DMS79 (cell line): ENCODE measurements at regions not wholly inside any gene's neighbourhood (a gene's known extent, or its start where the extent isn't known, plus 50 kb on each side); places are given as distances from the start of the nearest gene placed in this dataset.

Experiments used
- DNase-seq: peaks from one replicate; lab custom pipeline; 2025; lab: John Stamatoyannopoulos, UW

DNA sequence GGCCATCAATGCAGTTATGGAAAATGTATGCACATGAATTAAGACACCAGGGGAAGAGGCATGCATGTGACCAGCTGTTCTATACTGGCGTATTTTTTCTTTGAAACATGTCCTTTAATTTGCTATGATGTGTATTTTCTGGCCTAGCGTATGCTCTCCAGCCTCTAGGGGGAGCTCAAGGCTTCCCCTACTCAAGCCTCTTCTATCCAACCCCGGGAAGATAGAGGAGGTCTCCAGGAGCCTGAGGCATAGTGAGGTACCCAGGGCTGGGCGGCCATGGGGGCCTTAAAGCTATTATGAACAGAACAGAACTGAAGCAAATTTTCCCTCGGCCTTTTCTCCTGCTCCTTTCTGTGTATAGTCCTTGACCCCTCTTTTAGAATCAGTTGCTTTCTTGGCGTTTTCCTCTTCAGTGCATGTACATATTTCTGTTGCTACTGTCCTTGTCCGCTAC, 528.9 kb downstream of the MAFB start:
- DNase-seq = no peak

DNA sequence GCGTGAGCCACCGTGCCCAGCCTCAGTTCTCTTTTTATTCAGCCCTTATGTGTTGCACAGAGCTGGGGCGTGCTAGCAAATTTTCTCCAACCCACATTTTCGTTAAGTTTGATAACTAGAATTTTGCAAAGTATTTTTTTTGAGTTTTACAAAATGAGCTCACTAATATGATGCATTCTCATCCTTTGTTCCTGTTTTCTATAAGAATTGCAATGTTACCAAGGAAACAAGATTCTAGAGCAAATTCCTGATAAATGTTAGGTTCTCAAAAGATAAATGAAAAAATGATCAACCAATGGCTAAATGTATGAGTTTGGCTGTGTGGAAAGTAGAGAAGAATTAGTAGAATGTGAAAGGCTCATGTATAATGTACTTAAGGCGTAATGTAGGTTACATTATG, 529.8 kb downstream of the MAFB start:
- no peak for DNase-seq

- no peak for DNase-seq
These were observed 532.3 kb downstream of the MAFB start for GRCh38 chr20:40156600-40157317.

- DNase-seq = no peak
These were observed 534.5 kb downstream of the MAFB start for GRCh38 chr20:40154514-40154913.

- no peak for DNase-seq
These were observed 540.1 kb downstream of the MAFB start for GRCh38 chr20:40148886-40149285.

- DNase-seq = no peak
These were observed 543.0 kb downstream of the MAFB start for GRCh38 chr20:40146071-40146470.

DNA sequence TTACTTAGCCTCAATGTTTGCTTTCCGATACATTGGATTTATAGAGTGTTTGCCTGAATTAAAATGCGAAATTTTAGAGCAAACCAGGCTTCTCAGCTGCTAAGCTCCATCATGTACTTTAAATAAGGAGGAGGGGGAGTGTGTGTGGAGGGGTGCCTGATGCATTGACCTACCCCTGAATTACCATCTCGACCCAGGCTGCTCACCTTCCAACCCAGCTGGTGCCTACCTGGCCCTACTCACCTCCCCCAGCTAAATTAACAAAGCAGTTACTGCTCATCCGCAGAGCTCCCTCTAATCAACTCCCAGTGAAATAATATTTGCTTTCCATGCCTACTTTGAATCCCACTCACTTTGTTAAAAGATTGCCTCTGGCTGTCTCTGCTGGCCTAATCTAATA, 544.5 kb downstream of the MAFB start:
- peak; percentile 35 for DNase-seq

DNA sequence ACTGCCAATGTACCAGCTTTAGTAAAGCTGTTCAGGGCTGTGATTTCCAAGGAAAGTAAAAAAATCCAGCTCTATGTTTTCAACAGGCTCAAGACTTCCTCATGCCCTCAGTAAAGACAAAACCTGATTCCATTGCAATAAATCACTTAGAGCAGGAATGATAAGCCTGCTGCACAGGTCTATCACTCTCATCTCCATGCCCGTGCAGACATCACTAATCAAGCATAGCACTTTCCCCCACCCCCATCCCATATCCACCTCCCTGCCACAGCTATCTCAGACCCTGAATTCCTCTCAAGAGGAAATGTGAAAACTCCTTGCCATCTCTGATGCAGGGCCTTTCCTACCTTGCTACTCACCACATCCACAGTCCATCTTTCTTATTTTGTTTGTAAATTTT, 554.9 kb downstream of the MAFB start:
- no peak for DNase-seq

DNA sequence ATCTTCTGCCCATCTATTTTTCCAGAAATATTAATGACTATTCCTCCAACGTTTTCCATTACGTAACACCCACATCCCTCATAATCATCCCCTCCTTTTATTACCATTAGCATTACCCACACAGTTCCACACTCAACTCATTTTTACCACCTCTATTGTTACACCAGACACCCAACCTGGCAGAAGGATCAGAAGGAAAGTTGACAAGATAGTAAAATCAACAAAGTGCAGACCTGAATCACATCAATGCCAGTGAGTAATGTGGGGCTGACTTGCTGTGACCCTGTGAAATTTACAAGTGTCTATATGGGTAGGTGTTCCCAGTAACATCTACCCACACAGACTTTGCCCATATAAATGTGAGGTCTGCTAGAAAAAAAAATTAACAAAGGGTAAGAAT, 568.2 kb downstream of the MAFB start:
- DNase-seq = no peak

- no peak for DNase-seq
These were observed 577.8 kb downstream of the MAFB start for GRCh38 chr20:40111282-40111681.

- DNase-seq = no peak
These were observed 578.7 kb downstream of the MAFB start for GRCh38 chr20:40110311-40110831.

DNA sequence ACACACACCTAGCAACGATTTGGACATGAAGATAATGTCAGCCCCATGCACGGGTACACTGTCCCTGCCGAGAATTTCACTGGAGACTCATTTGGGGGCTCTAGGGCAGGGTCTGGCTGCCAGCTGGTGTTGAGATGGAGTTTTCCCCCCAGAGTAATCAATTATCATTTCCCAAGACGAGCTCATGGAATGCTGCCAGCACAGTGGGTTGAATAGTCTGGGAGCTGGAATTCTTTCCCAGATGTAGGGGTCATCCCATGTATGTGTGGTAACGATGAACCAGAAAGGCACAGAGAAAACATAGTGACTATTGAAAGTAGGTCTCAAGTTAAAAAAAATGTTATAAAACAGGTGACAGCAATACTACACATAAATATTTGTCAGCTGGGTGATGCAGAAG, 579.9 kb downstream of the MAFB start:
- DNase-seq = no peak

- DNase-seq = no peak
These were observed 580.7 kb downstream of the MAFB start for GRCh38 chr20:40108321-40108720.

GRCh38 chr20:40104959-40105358, 584.1 kb downstream of the MAFB start:
- DNase-seq = no peak

- DNase-seq = no peak
These were observed 585.6 kb downstream of the MAFB start for GRCh38 chr20:40103420-40103819.

GRCh38 chr20:40101560-40101959, 587.5 kb downstream of the MAFB start:
- no peak for DNase-seq

DNA sequence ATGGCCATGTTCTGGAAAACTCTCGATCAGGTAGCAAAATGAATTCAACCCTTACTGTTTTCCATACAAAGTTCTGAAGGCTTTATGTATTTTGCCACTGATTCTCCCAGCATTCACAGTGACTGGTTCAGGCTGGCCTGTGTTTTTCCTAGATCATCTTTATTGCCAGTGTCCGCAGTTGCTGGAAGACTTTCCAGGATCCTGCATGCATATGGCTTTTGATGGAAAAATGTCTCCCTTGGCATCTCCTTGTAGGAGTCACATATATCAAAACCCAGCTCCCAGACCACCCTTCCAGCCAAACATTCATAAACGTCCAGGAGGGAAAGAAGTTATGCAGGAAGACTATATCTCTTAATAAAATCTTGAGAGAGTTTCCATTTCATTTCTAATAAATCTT, 588.8 kb downstream of the MAFB start:
- DNase-seq = no peak

GRCh38 chr20:40090236-40090635, 598.8 kb downstream of the MAFB start:
- DNase-seq = no peak

GRCh38 chr20:40087496-40087895, 601.5 kb downstream of the MAFB start:
- no peak for DNase-seq

DNA sequence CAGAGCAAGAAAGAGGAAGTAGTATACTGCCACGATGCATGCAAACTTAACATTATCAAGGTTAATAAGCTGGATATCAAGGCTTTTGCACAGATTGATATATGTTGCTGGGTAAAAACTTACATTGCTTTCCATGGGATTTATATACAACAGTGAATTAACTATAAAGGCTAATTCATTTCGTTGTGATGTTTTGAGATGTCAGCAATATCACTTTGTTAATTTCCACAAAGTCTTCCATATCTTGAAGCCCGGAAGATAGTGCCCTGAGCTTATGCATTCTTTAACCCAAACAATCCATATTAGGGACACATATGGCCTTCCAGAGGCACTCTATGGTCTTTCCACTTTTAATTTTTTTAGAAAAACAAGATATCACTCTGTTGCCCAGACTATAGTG, 603.5 kb downstream of the MAFB start:
- DNase-seq = no peak

- no peak for DNase-seq
These were observed 606.6 kb downstream of the MAFB start for GRCh38 chr20:40082436-40082835.

DNA sequence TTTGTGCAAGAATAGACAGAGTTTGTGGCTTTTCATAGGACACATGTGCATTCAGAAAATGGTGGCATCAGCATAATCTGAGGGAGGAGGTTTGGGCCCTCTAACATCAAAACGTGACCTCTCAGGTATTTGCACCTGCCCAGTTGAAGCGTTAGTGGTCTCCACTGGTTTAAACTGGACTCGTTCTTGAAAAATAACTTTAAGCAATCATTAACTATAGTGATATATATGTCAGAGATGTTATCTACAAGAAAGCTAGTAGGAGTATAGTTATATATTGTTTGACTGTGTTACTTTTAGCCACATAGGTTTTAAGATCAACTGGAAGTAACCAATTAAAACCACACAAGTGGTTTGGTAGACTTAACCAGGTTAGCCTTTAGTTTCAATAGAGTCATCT, 607.4 kb downstream of the MAFB start:
- no peak for DNase-seq

DNA sequence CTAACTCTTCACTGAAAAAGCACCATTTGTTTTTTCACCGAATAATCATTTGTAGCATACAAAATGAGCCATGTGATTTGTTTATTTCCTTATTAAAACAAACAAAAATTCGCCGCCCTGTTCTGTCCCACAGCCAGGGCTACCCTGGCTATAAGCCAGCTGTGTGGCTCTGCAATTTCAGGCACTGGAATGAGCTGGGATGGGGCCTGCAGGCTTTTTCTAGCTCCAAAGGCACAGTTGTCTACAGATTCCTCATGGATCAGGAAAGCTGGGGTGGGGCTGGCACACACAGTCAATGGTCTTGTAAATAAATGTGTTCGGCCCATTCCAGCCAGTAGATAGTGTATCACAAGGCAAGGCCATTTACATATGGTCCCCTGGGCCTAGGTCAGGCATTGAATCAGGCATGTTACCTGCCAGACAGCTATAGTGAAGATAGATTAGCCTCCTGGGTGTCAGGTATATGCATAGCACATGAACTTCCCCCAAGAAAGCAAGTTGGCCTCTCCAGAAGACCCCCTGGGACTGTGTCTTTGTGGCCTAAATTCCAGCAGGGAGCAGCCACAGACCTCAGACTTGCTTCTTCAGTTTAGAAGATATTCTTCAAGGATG, 608.9 kb downstream of the MAFB start:
- no peak for DNase-seq
